Fibroblast of the aortic adventitia (primary cell): ENCODE measurements at regions not wholly inside any gene's neighbourhood (a gene's known extent, or its start where the extent isn't known, plus 50 kb on each side); places are given as distances from the start of the nearest gene placed in this dataset.
A peak's percentile ranks its signal among the peaks of the same experiment; 100 is the strongest.

Source experiments
- DNase-seq: peaks from one replicate; pipeline ENCODE4 v3.0.0-alpha.2; 2010; ENCODE audit warnings: low read depth
- H3K4me3 ChIP-seq: 2 replicates; pipeline ENCODE4 v1.5.1; 2011; ENCODE audit warnings: low read depth, mild to moderate bottlenecking, control low read depth, low read length, moderate library complexity
- CTCF ChIP-seq: IDR thresholded peaks from 2 replicates; pipeline ENCODE4 v1.5.1; 2011; ENCODE audit warnings: mild to moderate bottlenecking, low read length, control low read depth, inconsistent platforms; ENCODE audit not compliant: insufficient read depth

GRCh38 chr15:81948751-81949150, 97.1 kb downstream of the MEX3B start:
- H3K4me3 ChIP-seq: no peak overlapping the region
- no peak for DNase-seq
- TF ChIP-seq CTCF: no peak

GRCh38 chr15:81948222-81948621, 97.6 kb downstream of the MEX3B start:
- DNase-seq: no peak
- no peak for TF ChIP-seq CTCF
- no peak overlapping the region for H3K4me3 ChIP-seq

- H3K4me3 ChIP-seq: no peak overlapping the region
- peak; percentile 22 for DNase-seq
These were observed 98.3 kb downstream of the MEX3B start for GRCh38 chr15:81947548-81947947.

GRCh38 chr15:81945014-81945615, 100.7 kb downstream of the MEX3B start:
- H3K4me3 ChIP-seq: no peak overlapping the region
- TF ChIP-seq CTCF: no peak
- no peak for DNase-seq

More at GRCh38 chr15:81947548-81947947, 98.3 kb downstream of the MEX3B start:
- TF ChIP-seq CTCF: no peak

GRCh38 chr15:81942655-81943195, 103.1 kb downstream of the MEX3B start:
- no peak for TF ChIP-seq CTCF
- no peak overlapping the region for H3K4me3 ChIP-seq
- DNase-seq: no peak

- no peak for TF ChIP-seq CTCF
- DNase-seq: no peak
- no peak overlapping the region for H3K4me3 ChIP-seq
These were observed 103.7 kb downstream of the MEX3B start for GRCh38 chr15:81942157-81942556.

GRCh38 chr15:81941479-81941878, 104.3 kb downstream of the MEX3B start:
- no peak overlapping the region for H3K4me3 ChIP-seq
- DNase-seq: no peak
- TF ChIP-seq CTCF: no peak
